ENCODE measurements at regions not wholly inside any gene's neighbourhood (a gene's known extent, or its start where the extent isn't known, plus 50 kb on each side); places are given as distances from the start of the nearest gene placed in this dataset.

DNA sequence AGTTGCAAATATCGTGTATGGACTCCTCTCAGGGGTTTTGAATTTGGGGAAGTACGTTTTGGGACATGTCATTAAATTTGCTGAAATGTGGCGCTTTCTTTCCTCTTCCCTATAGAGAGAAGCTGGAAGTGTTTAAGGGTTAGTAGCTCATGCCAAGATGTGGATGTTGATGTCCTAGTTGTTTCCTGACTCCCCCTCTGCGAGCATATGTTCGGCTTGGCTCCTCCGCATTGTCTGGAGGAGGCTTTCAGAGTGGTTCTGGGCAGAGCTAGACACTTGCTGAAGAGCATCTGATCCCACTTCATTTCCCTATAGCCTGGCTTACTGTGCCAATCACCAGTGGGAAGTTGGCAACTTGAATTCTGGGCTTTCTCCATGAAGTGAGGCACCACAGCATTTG is 347.4 kb upstream of the B3GALT2 start:
- H3K79me2 ChIP-seq (ENCODE audit: control insufficient read depth, insufficient read depth, low read length) = no peaks in the 10 kb centered on the region
- no peaks in the 10 kb centered on the region for H3K9me3 ChIP-seq (replicated peaks; ENCODE audit: control insufficient read depth, insufficient read depth, low read length)
- intact Hi-C loops (cut with micrococcal nuclease; ENCODE audit: unreplicated experiment) (loop anchor here (10.0 kb wide), 1 partner anchor 349 kb away; the partner anchor contains the start of gene B3GALT2), in situ Hi-C loops (cut with MboI) (no loop called here)
- no TSS peak for BruUV-seq (replicated peaks)
- no peaks in the 10 kb centered on the region for H3K36me3 ChIP-seq (ENCODE audit: control insufficient read depth in 2 of 2, insufficient read depth in 2 of 2, low read length in 1 of 2)
- ChIA-PET RAD21 (ENCODE audit: unreplicated experiment) (no interaction called here), SMC1A (ENCODE audit: uncharacterized antibody, unreplicated experiment) (no interaction called here), POLR2A (no interaction called here), CTCF (no interaction called here)
- no peak for FAIRE-seq
- TF ChIP-seq, protein P1, sequence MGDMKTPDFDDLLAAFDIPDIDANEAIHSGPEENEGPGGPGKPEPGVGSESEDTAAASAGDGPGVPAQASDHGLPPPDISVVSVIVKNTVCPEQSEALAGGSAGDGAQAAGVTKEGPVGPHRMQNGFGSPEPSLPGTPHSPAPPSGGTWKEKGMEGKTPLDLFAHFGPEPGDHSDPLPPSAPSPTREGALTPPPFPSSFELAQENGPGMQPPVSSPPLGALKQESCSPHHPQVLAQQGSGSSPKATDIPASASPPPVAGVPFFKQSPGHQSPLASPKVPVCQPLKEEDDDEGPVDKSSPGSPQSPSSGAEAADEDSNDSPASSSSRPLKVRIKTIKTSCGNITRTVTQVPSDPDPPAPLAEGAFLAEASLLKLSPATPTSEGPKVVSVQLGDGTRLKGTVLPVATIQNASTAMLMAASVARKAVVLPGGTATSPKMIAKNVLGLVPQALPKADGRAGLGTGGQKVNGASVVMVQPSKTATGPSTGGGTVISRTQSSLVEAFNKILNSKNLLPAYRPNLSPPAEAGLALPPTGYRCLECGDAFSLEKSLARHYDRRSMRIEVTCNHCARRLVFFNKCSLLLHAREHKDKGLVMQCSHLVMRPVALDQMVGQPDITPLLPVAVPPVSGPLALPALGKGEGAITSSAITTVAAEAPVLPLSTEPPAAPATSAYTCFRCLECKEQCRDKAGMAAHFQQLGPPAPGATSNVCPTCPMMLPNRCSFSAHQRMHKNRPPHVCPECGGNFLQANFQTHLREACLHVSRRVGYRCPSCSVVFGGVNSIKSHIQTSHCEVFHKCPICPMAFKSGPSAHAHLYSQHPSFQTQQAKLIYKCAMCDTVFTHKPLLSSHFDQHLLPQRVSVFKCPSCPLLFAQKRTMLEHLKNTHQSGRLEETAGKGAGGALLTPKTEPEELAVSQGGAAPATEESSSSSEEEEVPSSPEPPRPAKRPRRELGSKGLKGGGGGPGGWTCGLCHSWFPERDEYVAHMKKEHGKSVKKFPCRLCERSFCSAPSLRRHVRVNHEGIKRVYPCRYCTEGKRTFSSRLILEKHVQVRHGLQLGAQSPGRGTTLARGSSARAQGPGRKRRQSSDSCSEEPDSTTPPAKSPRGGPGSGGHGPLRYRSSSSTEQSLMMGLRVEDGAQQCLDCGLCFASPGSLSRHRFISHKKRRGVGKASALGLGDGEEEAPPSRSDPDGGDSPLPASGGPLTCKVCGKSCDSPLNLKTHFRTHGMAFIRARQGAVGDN (IDR thresholded peaks at IDR 0.05) = no peak
- no peak overlapping the region for H2AFZ ChIP-seq (ENCODE audit: control insufficient read depth, low read depth, low read length)
- no peak overlapping the region for H3K4me3 ChIP-seq
- H3K4me2 ChIP-seq (ENCODE audit: control insufficient read depth, insufficient read depth) = no peak overlapping the region
- WGBS (ENCODE audit: insufficient coverage, insufficient replicate concordance, low lambda C conversion rate, missing lambda C conversion rate) = 54% methylated on average over 6 of the region's 6 CpGs
- ATAC-seq = no peak
- no peaks in the 10 kb centered on the region for H4K20me1 ChIP-seq (ENCODE audit: control insufficient read depth, insufficient read depth)
- H3K4me1 ChIP-seq (ENCODE audit: control insufficient read depth, insufficient read depth, low read length) = peaks cover 13% of the 10 kb centered on the region
- DNase-seq (ENCODE audit: low read depth, low spot score) = no peak
- no peak overlapping the region for H3K27ac ChIP-seq (ENCODE audit: control insufficient read depth, insufficient read depth)
- no peak overlapping the region for H3K9ac ChIP-seq (ENCODE audit: control insufficient read depth, insufficient read depth, low read length)
- no peaks in the 10 kb centered on the region; a peak in 1 of 4 replicates for H3K27me3 ChIP-seq (replicated peaks in 1 of 2; ENCODE audit: control insufficient read depth in 2 of 2, insufficient read depth in 2 of 2, low read length in 1 of 2)

DNA sequence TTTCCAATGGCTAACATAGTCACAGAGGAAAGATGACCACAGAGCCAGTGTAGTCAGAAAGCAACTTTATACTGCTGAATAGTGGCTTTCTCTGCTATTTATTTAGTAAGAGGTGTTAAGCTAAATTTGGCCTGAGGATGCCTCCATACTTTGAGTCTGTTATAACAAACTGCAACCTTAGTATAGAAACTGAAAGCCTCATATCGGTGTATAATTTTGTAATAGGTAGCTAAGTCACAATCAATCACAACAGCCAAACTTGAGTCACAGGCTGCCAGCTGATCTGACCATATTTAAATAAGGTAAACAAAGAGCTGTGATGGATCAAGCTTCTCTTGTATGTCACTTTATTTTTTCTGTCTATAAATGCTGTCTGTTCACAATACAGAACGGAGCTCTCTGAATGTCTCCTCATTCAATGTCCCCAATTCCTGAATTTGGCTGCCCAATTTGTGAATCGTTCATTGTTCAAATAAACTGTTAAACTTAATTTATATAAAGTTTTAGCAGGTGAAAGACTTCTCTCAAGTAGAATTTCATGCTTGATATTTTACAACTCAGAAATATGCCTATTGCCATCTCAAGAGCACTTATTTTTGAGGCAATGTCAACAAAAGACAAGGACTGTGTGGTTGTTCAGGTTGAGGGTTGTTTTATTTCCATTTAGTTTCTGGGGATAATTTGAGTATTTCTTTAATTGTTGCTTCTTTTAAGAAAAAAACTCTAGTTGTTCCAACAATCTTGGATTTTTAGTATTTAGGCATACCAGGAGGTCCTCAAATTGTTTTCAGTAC is 339.7 kb upstream of the B3GALT2 start:
- FAIRE-seq (no peak), ATAC-seq (no peak), DNase-seq (ENCODE audit: low read depth, low spot score) (no peak)
- SMC1A ChIA-PET (ENCODE audit: uncharacterized antibody, unreplicated experiment) = interaction anchor here (2.0 kb wide), 1 partner anchor 10 kb away, joined by 6 read pairs; no protein-coding TSS in a partner anchor
- POLR2A ChIA-PET = no interaction called here
- H3K79me2 ChIP-seq (ENCODE audit: control insufficient read depth, insufficient read depth, low read length) = no peaks in the 10 kb centered on the region
- H3K4me1 ChIP-seq (ENCODE audit: control insufficient read depth, insufficient read depth, low read length) = no peaks in the 10 kb centered on the region
- intact Hi-C loops (cut with micrococcal nuclease; ENCODE audit: unreplicated experiment) (no loop called here), in situ Hi-C loops (cut with MboI) (no loop called here)
- no peaks in the 10 kb centered on the region for H4K20me1 ChIP-seq (ENCODE audit: control insufficient read depth, insufficient read depth)
- no peak overlapping the region for H3K9ac ChIP-seq (ENCODE audit: control insufficient read depth, insufficient read depth, low read length)
- BruUV-seq (replicated peaks) = no TSS peak
- H3K4me3 ChIP-seq = no peak overlapping the region
- 35% methylated on average over 3 of the region's 3 CpGs for WGBS (ENCODE audit: insufficient coverage, insufficient replicate concordance, low lambda C conversion rate, missing lambda C conversion rate)
- no peaks in the 10 kb centered on the region for H3K9me3 ChIP-seq (replicated peaks; ENCODE audit: control insufficient read depth, insufficient read depth, low read length)
- CTCF ChIA-PET = no interaction called here
- no peak overlapping the region for H3K27ac ChIP-seq (ENCODE audit: control insufficient read depth, insufficient read depth)
- H3K4me2 ChIP-seq (ENCODE audit: control insufficient read depth, insufficient read depth) = no peak overlapping the region
- RAD21 ChIA-PET (ENCODE audit: unreplicated experiment) = no interaction called here
- H3K27me3 ChIP-seq (replicated peaks in 1 of 2; ENCODE audit: control insufficient read depth in 2 of 2, insufficient read depth in 2 of 2, low read length in 1 of 2) = peaks cover 0 to 2% of the 10 kb centered on the region in 2 experiments; a peak in 1 of 4 replicates
- H3K36me3 ChIP-seq (ENCODE audit: control insufficient read depth in 2 of 2, insufficient read depth in 2 of 2, low read length in 1 of 2) = no peaks in the 10 kb centered on the region
- no peak overlapping the region for H2AFZ ChIP-seq (ENCODE audit: control insufficient read depth, low read depth, low read length)
- TF ChIP-seq, protein P2, sequence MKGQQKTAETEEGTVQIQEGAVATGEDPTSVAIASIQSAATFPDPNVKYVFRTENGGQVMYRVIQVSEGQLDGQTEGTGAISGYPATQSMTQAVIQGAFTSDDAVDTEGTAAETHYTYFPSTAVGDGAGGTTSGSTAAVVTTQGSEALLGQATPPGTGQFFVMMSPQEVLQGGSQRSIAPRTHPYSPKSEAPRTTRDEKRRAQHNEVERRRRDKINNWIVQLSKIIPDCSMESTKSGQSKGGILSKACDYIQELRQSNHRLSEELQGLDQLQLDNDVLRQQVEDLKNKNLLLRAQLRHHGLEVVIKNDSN (IDR thresholded peaks at IDR 0.05; ENCODE audit: borderline replicate concordance, extremely low read length, insufficient read depth, low read depth, low read length) = no peak
- TF ChIP-seq CHD2 (IDR thresholded peaks at IDR 0.05; ENCODE audit: borderline replicate concordance, low read depth, low read length) (no peak), POLR2AphosphoS2 (IDR thresholded peaks at IDR 0.05; ENCODE audit: low read depth, low read length) (no peak), POU2F2 (IDR thresholded peaks at IDR 0.05; ENCODE audit: borderline replicate concordance, low read depth, low read length) (no peak), SREBF1 (IDR thresholded peaks at IDR 0.05; ENCODE audit: low read length) (no peak), HCFC1 (IDR thresholded peaks at IDR 0.05; ENCODE audit: low read length) (no peak), FOXM1 (IDR thresholded peaks at IDR 0.05; ENCODE audit: low read depth, low read length) (no peak), YBX1 (IDR thresholded peaks at IDR 0.05) (no peak)
